ENCODE measurements at regions not wholly inside any gene's neighbourhood (a gene's known extent, or its start where the extent isn't known, plus 50 kb on each side); places are given as distances from the start of the nearest gene placed in this dataset.

GRCh38 chr16:62657116-62657515 lies 620.9 kb upstream of the CDH8 start:
- no peak for TF ChIP-seq POLR2AphosphoS5 (IDR thresholded peaks at IDR 0.05; ENCODE audit: low read depth, low read length)
- TF ChIP-seq SIN3A (IDR thresholded peaks at IDR 0.05; ENCODE audit: borderline replicate concordance, insufficient read depth, low read length) = no peak
- TF ChIP-seq TAF1 (IDR thresholded peaks at IDR 0.05; ENCODE audit: borderline replicate concordance, insufficient read depth, low read length) = no peak
- TF ChIP-seq FOXP2 (optimal IDR thresholded peaks at IDR 0.05; ENCODE audit: borderline replicate concordance, extremely low read depth, extremely low read length, insufficient read depth) = no peak
- no peak for TF ChIP-seq REST (IDR thresholded peaks at IDR 0.05; ENCODE audit: insufficient read depth in 1 of 2, low read depth in 2 of 2, low read length in 2 of 2)

- TF ChIP-seq TAF1 (IDR thresholded peaks at IDR 0.05; ENCODE audit: borderline replicate concordance, insufficient read depth, low read length) (no peak), REST (IDR thresholded peaks at IDR 0.05; ENCODE audit: insufficient read depth in 1 of 2, low read depth in 2 of 2, low read length in 2 of 2) (no peak), POLR2AphosphoS5 (IDR thresholded peaks at IDR 0.05; ENCODE audit: low read depth, low read length) (no peak), FOXP2 (optimal IDR thresholded peaks at IDR 0.05; ENCODE audit: borderline replicate concordance, extremely low read depth, extremely low read length, insufficient read depth) (no peak), SIN3A (IDR thresholded peaks at IDR 0.05; ENCODE audit: borderline replicate concordance, insufficient read depth, low read length) (no peak)
These were observed 616.3 kb upstream of the CDH8 start for GRCh38 chr16:62652441-62653120.

GRCh38 chr16:62648256-62648655 lies 612.0 kb upstream of the CDH8 start:
- TF ChIP-seq SIN3A (IDR thresholded peaks at IDR 0.05; ENCODE audit: borderline replicate concordance, insufficient read depth, low read length) = no peak

DNA sequence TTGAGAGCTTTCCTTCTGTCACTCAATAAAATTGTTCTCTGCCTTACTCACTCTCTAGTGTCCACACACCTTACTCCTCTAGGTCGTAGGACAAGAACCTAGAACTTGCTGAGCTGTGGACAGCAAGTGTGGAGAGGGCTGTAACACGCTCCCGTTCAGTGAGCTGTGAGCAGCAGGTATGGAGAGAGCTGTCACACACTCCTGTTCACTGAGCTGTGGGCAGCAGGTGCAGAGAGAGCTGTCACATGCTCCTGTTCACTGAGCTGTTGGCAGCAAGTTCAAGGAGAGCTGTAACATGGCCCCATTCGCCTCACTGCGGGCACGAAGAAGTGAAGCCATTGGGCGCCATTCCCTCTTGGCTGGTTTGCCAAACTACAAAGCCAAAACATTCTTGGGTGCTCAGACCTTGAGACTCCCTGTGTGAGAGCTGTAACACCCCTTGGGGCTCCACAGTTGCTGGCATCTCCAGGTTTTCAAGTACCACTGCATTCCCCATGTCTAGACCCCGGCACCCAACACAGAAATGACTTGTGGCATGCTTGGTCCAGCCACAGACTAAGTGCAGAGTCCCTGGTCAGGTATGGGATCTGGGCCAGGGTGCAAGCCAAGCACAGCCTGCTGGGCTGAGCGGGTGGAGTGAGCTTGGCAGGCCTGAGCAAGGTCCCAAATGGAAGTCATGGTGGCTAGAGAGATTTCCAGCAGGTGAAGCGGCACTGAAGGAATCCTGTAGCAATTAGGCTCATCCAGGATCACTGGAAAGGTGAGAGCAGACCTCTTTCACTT lies 608.0 kb upstream of the CDH8 start:
- no peak for TF ChIP-seq POLR2AphosphoS5 (IDR thresholded peaks at IDR 0.05; ENCODE audit: low read depth, low read length)
- TF ChIP-seq TAF1 (IDR thresholded peaks at IDR 0.05; ENCODE audit: borderline replicate concordance, insufficient read depth, low read length) = no peak
- TF ChIP-seq SIN3A (IDR thresholded peaks at IDR 0.05; ENCODE audit: borderline replicate concordance, insufficient read depth, low read length) = no peak
- TF ChIP-seq FOXP2 (optimal IDR thresholded peaks at IDR 0.05; ENCODE audit: borderline replicate concordance, extremely low read depth, extremely low read length, insufficient read depth) = no peak
- no peak for TF ChIP-seq REST (IDR thresholded peaks at IDR 0.05; ENCODE audit: insufficient read depth in 1 of 2, low read depth in 2 of 2, low read length in 2 of 2)

GRCh38 chr16:62642677-62643076 lies 606.4 kb upstream of the CDH8 start:
- no peak for TF ChIP-seq TAF1 (IDR thresholded peaks at IDR 0.05; ENCODE audit: borderline replicate concordance, insufficient read depth, low read length)
- TF ChIP-seq FOXP2 (optimal IDR thresholded peaks at IDR 0.05; ENCODE audit: borderline replicate concordance, extremely low read depth, extremely low read length, insufficient read depth) = no peak
- TF ChIP-seq SIN3A (IDR thresholded peaks at IDR 0.05; ENCODE audit: borderline replicate concordance, insufficient read depth, low read length) = no peak
- TF ChIP-seq REST (IDR thresholded peaks at IDR 0.05; ENCODE audit: insufficient read depth in 1 of 2, low read depth in 2 of 2, low read length in 2 of 2) = no peak

Measured in PFSK-1 (cell line).